IPS-11a (cell line): ENCODE measurements at regions not wholly inside any gene's neighbourhood (a gene's known extent, or its start where the extent isn't known, plus 50 kb on each side); places are given as distances from the start of the nearest gene placed in this dataset.
"Not testable (repeated sequence)": the region's sequence is repeated elsewhere in the genome, so short reads cannot be mapped to it uniquely, and the experiment has no call there.

ENCODE experiments used
- H3K4me3 ChIP-seq: one replicate; pipeline ENCODE4 v1.5.1; 2013; ENCODE audit warnings: low read depth, low read length, control low read depth

DNA sequence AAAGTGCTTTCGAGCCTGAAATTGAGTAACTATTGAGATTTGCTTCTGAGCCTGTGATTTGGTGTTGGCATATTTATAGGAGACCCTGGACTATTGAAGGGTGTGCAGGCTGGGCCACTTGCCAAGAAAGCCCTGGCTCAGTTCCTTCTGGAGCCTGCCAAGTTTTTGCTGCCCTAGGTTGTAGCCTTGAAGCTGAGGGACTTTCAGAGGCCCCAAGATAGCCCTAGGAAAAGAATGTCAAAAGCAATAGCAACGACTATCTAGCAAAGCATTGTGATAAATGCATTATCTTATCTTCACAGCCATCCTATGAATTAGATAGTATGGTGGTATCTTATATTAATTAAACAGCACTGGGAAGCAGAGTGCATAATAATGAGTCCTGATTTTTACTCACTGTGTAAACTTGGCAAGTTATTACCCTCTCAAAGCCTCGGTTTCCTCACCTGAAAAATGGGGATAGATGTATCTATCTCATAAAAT, 473.7 kb upstream of the PODXL start:
- H3K4me3 ChIP-seq: no peak overlapping the region

DNA sequence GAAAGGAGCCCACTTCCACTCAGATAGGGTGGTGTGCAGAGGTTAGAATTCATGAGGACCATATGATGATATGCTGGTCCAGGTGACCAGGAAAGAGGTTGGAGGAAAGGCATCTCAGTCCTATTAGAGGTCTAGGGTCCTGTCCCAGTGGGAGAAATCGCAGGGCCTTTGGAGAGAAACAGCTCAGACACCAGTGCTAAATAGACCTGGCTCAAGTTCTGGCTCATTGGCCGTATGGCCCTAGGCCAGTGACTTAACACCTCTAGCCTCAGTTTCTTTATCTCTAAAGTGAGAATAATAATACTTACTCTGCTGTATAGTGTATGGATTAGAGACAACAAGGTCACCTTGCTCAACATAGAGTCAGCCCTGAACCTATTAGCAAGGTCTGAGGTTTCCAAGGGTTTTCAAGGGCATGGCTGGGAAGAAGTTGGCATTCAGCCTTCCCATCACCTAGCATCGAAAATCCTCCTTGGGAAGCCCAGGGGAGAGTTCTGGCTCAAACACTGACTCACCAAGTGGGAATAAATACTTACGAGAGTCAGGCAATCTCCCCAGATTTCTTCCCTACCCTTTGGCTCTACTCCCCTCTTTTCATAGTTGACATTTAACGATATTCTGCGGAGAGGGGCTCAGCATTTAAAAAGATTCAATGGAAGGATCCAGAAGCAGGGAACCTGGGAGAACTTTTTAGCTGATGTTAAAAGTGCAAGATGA, 473.1 kb upstream of the PODXL start:
- H3K4me3 ChIP-seq: no peak overlapping the region

DNA sequence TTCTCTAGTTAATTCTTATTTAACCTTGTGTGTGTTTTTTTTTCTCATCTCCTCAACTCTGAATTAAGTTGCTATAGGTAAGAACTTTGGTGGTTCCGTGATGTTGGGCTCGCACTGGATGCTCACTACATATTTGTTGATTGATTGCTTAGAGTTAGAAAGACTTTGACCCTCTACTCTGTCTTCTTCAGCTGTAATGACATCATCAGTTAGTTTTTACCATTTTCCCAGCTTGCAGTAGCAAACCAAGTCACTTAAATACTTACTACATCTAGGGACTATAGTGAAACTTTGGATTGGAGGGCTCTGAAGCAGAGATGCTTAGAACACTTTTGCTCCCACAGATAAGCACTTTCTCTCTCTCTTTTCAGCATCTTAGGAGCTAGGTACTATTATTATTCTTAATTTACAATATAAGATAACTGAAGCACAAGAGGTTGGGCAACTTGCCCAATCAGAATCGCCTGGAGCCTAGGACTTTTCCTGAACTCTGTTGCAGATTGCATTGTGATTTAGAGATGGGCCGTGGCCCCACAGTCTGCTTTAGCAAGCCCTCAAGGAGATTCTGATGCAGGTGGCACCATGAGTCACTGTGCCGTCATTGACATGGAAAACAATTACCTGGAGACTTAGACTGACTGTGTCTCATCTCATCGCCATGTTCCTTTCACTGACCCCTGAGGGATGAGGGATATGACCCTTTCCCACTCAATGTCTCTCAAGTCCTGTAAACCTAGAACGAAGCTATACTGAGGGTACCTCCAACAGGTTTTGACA, 471.9 kb upstream of the PODXL start:
- H3K4me3 ChIP-seq: no peak overlapping the region

DNA sequence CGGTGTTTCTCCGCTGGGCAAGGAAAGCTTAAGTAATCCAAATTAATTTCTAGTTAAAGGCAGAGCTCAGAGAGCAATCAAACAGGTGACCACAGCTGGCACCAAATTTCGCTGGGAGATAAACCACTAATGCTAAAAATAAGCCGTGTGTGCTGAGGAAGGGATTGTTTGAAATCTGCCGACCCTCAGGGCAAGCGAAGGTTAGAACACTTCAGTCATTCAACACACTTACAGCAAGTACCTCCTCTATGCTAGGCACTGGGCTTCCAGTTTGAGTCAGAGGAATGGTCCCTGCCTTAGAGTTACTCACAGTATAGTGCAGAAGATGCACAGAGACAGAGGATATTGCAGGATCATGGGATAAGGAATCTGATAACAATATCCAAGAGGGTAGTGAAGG, 467.9 kb upstream of the PODXL start:
- H3K4me3 ChIP-seq: no peak overlapping the region

DNA sequence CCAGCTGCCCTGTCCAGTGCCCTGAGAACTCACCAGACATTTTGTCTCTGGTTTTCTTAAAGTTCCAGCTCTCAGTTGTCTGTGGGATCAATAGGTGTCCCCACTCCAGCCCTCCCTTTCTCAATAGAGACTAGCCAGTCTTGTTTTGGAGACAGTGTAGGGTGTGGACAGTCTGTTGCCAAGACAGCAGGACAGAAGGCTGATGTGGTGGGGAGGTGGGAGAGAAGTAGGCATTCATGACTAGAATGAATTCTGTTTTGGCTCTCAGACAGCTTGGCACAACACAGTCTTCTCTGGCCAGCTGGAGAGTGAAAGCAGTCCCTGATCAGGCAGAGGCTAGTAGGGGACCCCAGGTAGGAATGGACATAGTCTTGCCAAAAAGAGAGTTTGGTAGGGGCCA, 467.0 kb upstream of the PODXL start:
- H3K4me3 ChIP-seq: no peak overlapping the region

DNA sequence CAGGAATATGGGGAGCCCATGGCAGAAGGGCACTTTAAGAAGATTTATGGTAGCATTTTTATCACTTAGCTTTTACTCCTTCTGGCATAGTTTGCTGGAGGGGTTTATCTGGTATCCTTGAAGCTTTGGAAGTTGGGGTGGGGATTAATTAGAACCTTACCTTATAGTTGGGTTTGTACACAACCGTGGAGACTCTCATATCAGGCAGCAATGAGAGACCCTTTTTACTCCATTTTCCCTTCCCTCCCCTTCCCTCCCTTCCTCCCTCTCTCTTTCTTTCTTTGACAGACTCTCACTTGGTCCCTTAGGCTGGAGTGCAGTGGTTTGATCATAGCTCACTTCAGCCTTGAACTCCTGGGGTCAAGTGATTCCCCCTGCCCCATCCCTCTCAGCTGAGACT, 465.8 kb upstream of the PODXL start:
- no peak overlapping the region for H3K4me3 ChIP-seq

DNA sequence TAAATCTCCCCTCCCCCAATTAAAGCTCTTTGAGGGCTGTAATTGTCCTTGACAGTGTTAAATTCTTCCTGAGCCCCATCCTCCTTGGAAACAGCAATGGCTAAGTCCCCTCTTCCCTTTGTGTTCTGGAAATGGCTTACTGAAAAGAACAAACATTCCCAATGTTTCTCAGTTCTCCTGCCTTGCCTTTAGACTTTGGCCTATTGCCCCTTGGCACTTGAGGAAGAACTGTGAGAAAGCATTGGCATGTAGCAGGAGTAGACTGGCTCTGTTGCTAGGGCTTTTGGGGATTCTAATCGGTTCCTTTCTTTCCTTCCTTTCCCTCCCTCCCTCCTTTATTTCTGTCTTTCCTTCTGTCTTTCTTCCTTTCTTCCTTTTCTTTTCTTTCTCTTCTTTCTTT, 463.3 kb upstream of the PODXL start:
- H3K4me3 ChIP-seq: no peak overlapping the region

DNA sequence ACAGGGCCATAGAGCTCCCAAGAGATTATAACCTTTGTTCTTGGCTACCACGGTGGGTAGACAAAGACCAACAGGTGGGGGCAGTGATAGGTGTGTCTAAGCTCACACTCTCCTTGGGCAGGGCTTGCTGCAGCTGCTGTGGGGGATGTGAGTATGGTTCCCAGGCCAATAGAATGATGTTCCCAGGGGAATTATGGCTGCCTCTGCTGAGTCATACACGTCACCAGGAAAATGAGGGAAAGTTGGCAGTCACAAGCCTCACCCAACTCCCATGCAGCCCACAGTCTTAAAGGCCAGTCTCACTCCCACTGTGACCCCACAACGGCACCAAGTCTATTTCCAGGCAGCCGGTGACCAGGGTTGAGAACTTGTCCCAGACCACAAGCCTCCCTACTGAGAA, 453.4 kb upstream of the PODXL start:
- no peak overlapping the region for H3K4me3 ChIP-seq

DNA sequence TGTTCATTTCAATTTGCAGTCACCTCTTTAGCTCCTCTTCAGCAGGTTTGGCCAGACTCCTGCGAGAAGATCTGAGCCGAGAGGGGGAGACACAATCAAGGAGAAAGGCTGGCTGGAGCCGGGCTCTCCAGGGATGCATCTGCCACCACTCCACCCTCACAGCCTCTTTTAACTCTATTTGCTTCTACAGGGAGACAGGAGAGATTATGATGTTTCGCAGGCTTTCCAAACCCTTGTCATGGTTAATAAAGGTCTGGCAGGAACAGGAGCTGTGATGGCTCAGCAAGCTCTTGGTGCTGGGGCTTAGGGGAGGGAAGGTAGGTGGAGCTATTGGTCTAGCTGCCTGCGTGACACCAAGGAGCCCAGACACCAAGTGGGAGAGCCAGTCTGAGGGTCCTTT, 448.1 kb upstream of the PODXL start:
- no peak overlapping the region for H3K4me3 ChIP-seq

DNA sequence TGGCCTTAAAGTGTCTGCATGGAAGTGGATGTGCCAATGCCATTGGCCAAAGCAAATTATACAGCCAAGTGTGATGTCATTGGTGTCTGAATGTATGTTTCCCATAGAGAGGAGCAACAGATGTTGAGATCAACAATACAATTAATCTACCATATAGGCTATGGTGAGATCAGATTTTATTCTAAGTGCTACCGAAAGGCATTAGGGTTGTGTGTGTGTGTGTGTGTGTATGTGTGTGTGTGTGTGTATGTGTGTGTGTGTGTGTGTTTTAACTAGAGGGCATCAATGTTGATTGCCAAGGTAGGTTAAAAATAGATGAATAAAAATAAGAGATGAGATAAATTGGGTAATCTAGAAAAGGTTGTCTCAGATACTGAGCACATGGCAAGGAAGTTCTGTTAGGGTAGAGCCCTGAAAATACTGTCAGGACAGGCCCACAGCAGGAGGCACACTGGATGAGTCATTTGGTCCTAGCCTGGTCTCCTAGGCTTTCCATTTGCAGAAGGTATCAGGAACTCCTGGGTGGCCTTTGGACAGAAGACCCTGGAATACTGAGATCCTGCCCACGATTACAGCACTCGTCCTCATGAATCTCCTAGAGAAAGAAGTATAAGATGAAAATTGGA, 446.0 kb upstream of the PODXL start:
- H3K4me3 ChIP-seq: no peak overlapping the region

DNA sequence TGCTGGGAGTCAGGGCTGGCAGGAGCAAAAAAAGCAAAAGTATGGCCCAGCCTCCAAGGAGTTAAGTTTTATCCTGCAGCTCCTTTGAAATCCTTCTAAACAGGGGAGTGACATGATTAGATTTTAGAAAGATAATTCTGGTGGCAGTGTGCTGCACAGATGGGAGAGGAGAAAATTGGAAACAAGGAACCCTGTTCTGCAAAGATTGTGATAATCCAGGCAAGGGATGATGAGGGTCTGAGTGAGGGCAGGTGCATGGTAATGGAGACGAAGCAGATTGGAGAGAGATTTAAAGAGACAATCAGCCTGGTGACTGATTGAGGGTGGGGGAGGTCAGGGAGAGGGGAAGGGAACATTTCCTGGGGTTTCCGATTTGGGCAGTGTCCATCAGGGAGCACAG, 444.7 kb upstream of the PODXL start:
- no peak overlapping the region for H3K4me3 ChIP-seq

DNA sequence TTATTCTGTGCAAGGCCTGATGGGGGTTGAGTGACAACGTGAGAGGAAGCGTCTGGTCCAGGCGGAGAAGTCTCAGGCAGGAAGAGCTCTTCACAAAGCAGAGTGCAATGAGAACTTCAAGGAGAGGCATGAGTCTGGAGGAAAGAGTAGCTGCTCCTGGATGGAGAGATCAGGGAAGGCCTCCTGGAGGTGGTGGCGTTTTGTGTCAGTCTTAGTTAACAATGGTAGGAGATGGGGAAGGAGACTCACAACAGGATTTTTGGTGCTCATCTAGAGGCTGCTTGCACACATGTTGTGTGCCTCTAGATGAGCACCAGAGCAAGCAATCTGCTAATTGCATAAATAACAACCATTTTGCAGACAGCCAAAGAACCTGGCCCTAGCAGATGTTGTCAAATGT, 442.8 kb upstream of the PODXL start:
- H3K4me3 ChIP-seq: no peak overlapping the region

DNA sequence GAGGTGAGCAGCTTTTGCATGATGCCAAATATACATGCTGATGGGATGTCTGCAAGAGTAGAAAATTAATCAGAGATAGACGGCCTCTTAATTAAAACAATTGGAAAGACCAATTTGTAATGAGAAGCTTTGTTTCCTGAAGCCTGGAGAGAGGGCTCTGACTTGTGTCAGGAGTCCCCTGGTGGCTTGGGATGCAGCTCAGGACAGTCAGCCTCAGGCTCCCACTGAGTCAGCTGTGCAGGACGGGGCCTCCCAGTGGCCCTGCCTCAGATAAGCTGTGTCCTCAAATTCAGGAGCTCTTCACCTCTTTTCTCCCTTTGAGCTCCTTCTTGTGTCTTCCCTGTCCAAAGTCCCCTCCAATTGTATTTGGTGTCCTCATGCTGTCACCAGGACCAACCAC, 438.9 kb upstream of the PODXL start:
- H3K4me3 ChIP-seq: no peak overlapping the region

DNA sequence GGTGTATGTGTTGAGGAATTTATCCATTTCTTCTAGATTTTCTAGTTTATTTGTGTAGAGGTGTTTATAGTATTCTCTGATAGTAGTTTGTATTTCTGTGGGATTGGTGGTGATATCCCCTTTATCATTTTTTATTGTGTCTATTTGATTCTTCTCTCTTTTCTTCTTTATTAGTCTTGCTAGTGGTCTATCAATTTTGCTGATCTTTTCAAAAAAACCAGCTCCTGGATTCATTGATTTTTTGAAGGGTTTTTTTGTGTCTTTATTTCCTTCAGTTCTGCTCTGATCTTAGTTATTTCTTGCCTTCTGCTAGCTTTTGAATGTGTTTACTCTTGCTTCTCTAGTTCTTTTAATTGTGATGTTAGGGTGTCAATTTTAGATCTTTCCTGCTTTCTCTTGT, 424.6 kb upstream of the PODXL start:
- not testable (repeated sequence) for H3K4me3 ChIP-seq

DNA sequence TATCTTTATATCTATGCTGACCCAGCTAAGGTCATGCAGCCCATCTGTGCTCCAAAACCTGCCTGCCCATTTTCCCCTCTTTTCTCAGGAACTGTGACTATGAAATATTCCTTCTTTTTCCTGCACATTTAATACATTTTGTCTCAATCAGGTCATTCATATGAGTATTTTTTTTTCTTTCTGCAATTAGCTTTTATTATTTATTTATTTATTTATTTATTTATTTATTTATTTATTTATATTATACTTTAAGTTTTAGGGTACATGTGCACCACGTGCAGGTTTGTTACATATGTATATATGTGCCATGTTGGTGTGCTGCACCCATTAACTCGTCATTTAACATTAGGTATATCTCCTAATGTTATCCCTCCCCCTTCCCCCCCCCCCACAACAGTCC, 421.7 kb upstream of the PODXL start:
- H3K4me3 ChIP-seq: not testable (repeated sequence)

DNA sequence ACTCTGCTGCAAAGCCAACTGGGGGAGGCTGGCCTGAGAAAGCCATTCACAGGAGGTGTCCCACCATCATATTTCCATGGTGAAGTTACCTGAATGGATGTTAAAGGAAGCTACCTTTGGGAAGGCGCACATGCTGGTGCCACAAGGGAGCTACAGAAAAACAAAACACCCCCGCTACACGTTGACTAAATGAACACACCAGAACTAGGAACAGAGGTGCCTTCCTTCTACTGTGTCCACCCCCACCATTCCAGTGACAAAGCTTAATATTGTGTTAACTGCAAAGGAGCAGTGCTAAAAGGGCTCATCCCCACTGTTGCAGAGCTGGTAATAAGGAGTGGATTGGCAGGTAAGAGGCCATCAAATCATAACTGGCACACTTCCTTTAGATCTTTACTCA, 420.0 kb upstream of the PODXL start:
- no peak overlapping the region for H3K4me3 ChIP-seq

DNA sequence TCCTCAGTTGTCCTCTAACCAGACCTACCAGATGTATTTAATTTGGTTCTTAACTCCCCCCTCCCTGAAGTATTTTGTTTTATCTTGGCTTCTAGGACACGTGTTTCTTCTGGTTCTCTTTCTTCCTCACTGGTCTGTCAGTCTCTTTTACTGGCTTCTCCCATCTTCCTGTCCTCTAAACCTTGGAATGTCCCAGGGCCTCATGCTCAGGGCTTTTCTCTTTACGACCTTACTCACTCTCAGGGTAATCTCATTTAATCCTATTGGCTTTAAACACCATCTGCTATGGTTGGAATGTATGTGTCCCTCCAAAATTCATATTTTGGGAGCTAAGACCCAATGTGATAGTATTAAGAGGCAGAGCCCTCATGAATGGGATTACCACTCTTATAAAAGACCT, 418.2 kb upstream of the PODXL start:
- no peak overlapping the region for H3K4me3 ChIP-seq

DNA sequence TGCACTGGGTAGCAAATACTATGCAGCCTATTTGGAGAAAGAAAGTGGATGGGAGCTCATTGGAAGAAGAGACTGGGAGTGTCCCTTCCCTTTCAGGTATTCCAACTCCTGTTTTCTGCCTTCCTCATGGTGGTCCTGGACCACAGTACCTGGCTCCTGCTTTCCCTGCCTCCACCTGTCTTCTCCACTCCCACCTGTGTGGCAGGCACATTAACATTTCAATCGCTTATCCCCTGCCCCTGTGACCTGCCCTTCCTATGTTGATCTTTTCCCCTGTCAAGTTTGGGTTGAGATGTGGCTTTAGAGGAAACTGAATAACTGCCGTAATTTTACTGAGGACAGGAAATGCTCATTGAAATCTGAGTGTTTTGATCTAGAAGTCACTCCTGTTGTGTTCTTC, 415.8 kb upstream of the PODXL start:
- H3K4me3 ChIP-seq: no peak overlapping the region

DNA sequence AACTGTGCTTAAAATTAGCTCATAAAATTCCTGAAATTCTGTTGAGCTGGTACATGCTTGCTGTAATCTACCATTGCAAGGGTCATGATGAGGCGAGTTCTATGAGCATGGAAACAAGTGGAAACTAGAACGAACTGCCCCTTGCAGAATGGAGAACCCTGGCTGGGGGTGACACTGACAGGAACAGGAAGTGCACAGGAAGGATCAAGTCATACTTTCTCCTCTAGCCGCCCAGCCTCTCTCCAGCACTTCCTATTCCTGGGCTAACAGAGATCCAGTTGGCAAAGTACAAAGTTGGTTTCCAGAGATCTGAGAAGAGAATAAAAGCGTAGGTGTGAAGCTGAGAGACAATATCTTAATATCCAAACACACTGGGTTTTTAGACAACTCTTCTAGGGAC, 414.2 kb upstream of the PODXL start:
- no peak overlapping the region for H3K4me3 ChIP-seq

DNA sequence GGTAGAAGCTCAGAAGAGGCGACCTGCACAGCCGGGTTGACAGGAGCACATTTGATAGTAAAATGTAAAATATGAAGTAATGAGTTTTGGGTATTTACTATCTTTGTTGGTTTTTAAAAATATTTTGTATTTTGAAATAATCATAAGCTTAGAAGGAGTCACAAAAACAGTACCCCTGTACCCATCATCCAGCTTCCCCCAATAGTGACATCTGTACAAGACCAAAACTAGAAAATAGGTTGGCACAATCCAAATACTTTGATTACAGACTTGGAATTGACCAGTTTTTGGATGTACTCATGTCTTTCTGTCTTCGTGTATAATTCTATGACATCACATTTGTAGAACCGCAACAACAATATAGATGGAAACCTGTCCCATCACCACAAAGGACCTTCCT, 413.1 kb upstream of the PODXL start:
- H3K4me3 ChIP-seq: no peak overlapping the region

DNA sequence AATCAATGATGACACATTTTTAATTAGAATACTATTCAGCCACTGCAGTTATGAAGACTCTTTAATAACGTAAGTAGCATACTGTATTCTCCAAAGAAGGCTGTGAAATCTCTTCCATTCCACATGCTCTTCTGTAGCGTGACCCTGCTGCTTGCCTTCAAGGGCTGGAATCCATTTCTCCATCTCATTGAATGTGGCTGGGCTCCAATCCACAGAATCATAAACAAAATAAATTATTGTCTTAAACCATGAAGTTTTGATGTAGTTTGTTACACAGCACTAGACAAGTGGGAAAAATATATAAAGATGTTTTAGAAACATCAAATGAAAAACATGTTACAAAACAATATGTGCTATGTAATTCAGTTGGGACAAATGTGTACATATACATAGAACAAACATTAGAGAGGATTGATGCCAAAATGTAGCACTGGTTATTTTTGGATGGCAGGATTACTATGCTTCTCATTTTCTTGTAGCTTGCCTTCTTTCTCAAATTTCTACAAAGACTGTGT, 410.8 kb upstream of the PODXL start:
- H3K4me3 ChIP-seq: no peak overlapping the region

DNA sequence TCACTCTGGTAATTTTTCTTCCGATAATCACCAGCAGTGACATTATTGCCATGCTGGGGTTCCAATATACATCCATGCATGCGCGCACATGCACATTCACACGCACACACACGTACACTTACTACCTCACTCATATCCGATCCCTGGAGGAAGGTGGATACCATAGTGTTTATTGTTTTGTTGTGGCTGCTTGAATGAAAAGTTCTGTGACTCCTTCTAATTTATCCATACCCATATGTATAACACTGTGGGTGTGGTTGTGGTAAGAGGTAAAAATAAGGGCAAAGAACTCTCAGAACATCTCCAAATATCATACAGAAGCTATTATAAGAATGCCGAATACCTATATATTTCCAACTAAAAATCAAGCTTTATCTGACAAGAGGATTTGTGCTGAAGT, 407.8 kb upstream of the PODXL start:
- H3K4me3 ChIP-seq: no peak overlapping the region
